Ishikawa (cell line): ENCODE measurements at regions not wholly inside any gene's neighbourhood (a gene's known extent, or its start where the extent isn't known, plus 50 kb on each side); places are given as distances from the start of the nearest gene placed in this dataset.

ENCODE experiments used
- CEBPB ChIP-seq: IDR thresholded peaks from 2 replicates; pipeline ENCODE4 v1.6.1; 2012
- RAD21 ChIP-seq: IDR thresholded peaks from 2 replicates; pipeline ENCODE4 v1.6.1; 2012; ENCODE audit warnings: low read depth
- TAF1 ChIP-seq: IDR thresholded peaks from 2 replicates; pipeline ENCODE4 v1.6.1; 2012; ENCODE audit warnings: low read depth, mild to moderate bottlenecking
- TCF12 ChIP-seq: IDR thresholded peaks from 2 replicates; pipeline ENCODE4 v1.6.1; 2012; ENCODE audit warnings: low read depth
- TEAD4 ChIP-seq: IDR thresholded peaks from 2 replicates; pipeline ENCODE4 v1.6.1; 2012
- YY1 ChIP-seq: IDR thresholded peaks from 2 replicates; pipeline ENCODE4 v1.6.1; 2012; ENCODE audit warnings: low read depth
- TF ChIP-seq, protein P1 (sequence below): IDR thresholded peaks from 2 replicates; pipeline ENCODE4 v1.6.1; 2012
- TF ChIP-seq, protein P2 (sequence below): IDR thresholded peaks from 2 replicates; pipeline ENCODE4 v1.6.1; 2012

DNA sequence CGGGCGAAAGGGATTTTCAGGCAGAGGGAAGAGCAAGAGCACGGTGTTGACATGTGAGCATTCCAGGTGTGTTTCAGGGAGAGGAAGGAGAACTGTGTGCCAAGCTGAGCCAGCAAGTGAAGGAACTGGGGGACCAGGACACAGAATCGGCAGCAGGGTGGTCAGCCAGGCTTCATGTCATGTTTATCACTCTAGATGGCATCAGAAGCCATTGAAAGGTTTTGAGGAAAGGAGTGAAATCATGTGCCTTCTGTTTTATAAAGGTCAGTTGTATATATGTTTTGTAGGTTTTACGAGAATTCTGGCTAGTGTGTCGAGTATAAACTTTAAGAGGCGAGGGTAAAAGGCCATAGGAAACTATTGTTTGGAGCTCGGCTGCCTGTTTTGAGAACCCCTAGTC, 682.3 kb downstream of the TRIML1 start:
- no peak for TF ChIP-seq TAF1
- no peak for TF ChIP-seq TEAD4
- no peak for TF ChIP-seq TCF12
- TF ChIP-seq YY1, result no peak
- TF ChIP-seq CEBPB, result no peak
- TF ChIP-seq, protein P1, sequence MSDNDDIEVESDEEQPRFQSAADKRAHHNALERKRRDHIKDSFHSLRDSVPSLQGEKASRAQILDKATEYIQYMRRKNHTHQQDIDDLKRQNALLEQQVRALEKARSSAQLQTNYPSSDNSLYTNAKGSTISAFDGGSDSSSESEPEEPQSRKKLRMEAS, result no peak
- TF ChIP-seq RAD21, result no peak
- TF ChIP-seq, protein P2, sequence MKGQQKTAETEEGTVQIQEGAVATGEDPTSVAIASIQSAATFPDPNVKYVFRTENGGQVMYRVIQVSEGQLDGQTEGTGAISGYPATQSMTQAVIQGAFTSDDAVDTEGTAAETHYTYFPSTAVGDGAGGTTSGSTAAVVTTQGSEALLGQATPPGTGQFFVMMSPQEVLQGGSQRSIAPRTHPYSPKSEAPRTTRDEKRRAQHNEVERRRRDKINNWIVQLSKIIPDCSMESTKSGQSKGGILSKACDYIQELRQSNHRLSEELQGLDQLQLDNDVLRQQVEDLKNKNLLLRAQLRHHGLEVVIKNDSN, result no peak
